CD4-positive, alpha-beta T cell treated with Interleukin-1 beta for 1 hour (primary cell): ENCODE measurements at regions not wholly inside any gene's neighbourhood (a gene's known extent, or its start where the extent isn't known, plus 50 kb on each side); places are given as distances from the start of the nearest gene placed in this dataset.
"Not testable (repeated sequence)": the region's sequence is repeated elsewhere in the genome, so short reads cannot be mapped to it uniquely, and the experiment has no call there.

Source experiments
- DNase-seq, 2 donors: peaks; one replicate each; pipeline ENCODE4 v3.0.0-alpha.2; 2020 to 2022

GRCh38 chr10:29879862-29880261 is 179.5 kb downstream of the JCAD start:
- no peak for DNase-seq

GRCh38 chr10:29878492-29878891 is 180.9 kb downstream of the JCAD start:
- no peak for DNase-seq

GRCh38 chr10:29877793-29878491 is 181.4 kb downstream of the JCAD start:
- no peak for DNase-seq

GRCh38 chr10:29876008-29876555 is 183.3 kb downstream of the JCAD start:
- no peak for DNase-seq

- DNase-seq: no peak
Observed at GRCh38 chr10:29874606-29875269, 184.6 kb downstream of the JCAD start.

- no peak for DNase-seq
Observed at GRCh38 chr10:29873941-29874484, 185.4 kb downstream of the JCAD start.

GRCh38 chr10:29870522-29871044 is 188.8 kb downstream of the JCAD start:
- no peak for DNase-seq

GRCh38 chr10:29869593-29869992 is 189.8 kb downstream of the JCAD start:
- no peak for DNase-seq

- no peak for DNase-seq
Observed at GRCh38 chr10:29866356-29866755, 193.0 kb downstream of the JCAD start.

- DNase-seq: no peak
Observed at GRCh38 chr10:29865700-29866355, 193.6 kb downstream of the JCAD start.

- DNase-seq: no peak
Observed at GRCh38 chr10:29862923-29863614, 196.3 kb downstream of the JCAD start.

GRCh38 chr10:29861811-29862505 is 197.4 kb downstream of the JCAD start:
- DNase-seq: no peak

GRCh38 chr10:29861231-29861630 is 198.2 kb downstream of the JCAD start:
- not testable (repeated sequence) for DNase-seq

- DNase-seq: no peak
Observed at GRCh38 chr10:29860166-29860565, 199.2 kb downstream of the JCAD start.

- DNase-seq: no peak
Observed at GRCh38 chr10:29859521-29860130, 199.8 kb downstream of the JCAD start.

- DNase-seq: no peak
Observed at GRCh38 chr10:29858702-29859267, 200.6 kb downstream of the JCAD start.

- DNase-seq: no peak
Observed at GRCh38 chr10:29857843-29858701, 201.3 kb downstream of the JCAD start.

GRCh38 chr10:29856295-29856694 is 203.1 kb downstream of the JCAD start:
- no peak for DNase-seq

GRCh38 chr10:29853913-29854312 is 205.5 kb downstream of the JCAD start:
- DNase-seq: no peak

- DNase-seq: no peak
Observed at GRCh38 chr10:29851241-29851640, 208.1 kb downstream of the JCAD start.
